H54 (cell line): ENCODE measurements at regions not wholly inside any gene's neighbourhood (a gene's known extent, or its start where the extent isn't known, plus 50 kb on each side); places are given as distances from the start of the nearest gene placed in this dataset.

Source experiments
- DNase-seq: peaks from one replicate; pipeline ENCODE4 v3.0.0; 2011; ENCODE audit warnings: low spot score, mixed read lengths; ENCODE audit not compliant: insufficient read length
- FAIRE-seq: peaks from 3 replicates; lab custom pipeline; 2011; peaks lifted over from hg19 to GRCh38; lab: Jason Lieb, UNC
- POLR2A ChIP-seq: IDR thresholded peaks from 2 replicates; pipeline ENCODE4 v1.6.1; 2011; ENCODE audit warnings: low read depth, mild to moderate bottlenecking, low read length

DNA sequence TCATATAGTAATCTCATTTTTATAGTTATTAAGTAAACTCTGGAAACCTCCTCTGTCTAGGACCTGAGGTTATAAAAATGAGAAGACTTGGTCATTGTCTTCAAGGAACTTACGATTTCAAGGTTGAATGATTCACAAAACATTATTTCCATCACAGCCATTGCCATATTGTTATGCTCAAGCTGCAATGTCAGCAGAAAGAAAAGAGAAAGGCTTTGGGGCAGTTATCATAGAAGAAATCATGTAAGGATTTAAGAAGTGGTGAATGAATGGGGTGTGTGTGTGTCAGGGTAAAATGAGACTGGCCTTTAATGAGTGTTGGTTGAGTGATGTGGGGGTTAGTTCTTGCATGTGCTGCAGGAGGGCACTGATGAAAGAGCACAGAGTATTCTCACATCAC is 346.8 kb downstream of the SQOR start:
- no peak for TF ChIP-seq POLR2A
- DNase-seq, result no peak
- FAIRE-seq, result no peak

DNA sequence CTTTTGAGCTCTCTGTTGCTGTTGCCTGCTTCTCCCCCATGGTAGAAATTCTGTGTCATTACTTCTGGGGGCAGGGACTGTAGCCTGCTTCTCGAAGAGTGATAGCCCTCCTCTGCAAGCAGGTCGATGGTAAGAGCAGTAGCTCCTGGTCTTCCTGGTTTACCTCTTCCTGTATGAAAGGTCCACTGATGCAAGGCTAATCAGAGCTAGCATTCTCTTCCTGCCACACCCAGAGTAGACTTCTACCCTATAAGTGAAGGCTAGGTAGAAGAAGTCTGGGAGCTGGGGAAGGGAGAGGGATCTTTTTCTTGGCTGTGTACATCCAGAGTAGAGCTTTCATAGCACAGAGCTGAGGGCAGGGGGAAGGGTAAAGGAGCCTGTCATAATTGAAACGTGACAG is 357.0 kb downstream of the SQOR start:
- FAIRE-seq (no peak), DNase-seq (no peak)
- no peak for TF ChIP-seq POLR2A

DNA sequence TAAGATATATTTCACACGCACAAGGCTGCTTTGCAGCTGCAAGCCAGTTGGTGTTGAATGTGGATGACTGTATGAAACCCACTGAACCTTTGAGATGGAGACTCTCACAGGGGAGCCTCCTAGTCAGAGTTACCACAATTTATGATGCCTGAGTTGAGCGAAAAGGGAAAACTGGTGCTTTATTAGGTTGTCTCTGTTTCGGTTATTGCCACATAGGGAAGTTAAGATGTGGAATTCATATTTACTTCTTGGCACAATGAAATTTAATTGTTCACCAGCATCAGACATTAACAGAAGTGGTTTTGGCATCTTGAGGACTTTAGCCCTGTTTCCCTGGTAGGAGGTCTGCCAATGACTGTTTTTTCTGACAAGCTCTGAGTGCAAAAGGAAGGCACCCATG is 358.2 kb downstream of the SQOR start:
- DNase-seq, result no peak
- no peak for TF ChIP-seq POLR2A
- FAIRE-seq, result no peak

GRCh38 chr15:45993508-45993907 is 358.7 kb downstream of the SQOR start:
- DNase-seq (no peak), FAIRE-seq (no peak)
- TF ChIP-seq POLR2A, result no peak

- TF ChIP-seq POLR2A, result no peak
- DNase-seq (no peak), FAIRE-seq (no peak)
Measured at GRCh38 chr15:45995800-45996199, 361.0 kb downstream of the SQOR start.

GRCh38 chr15:46014532-46014931 is 379.7 kb downstream of the SQOR start:
- TF ChIP-seq POLR2A, result no peak
- FAIRE-seq, result no peak
- no peak for DNase-seq

DNA sequence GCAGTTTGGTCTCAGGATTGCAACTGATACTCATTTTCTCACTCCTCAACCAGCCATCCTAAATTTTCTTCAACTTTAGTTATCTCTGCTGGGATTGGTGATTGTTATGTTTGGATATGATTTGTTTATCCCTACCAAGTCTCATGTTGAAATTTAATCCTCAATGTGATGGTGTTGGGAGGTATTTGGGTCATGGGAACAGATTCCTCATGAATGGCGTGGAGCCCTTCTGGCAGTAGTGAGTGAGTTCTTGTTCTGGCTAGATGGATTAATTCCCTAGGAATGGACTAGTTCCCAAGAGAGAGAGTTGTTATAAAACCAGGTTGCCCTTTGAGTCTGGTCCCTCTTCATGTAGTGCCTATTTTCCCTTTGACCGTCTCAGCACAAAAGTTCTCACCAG is 399.9 kb downstream of the SQOR start:
- no peak for TF ChIP-seq POLR2A
- FAIRE-seq, result no peak
- DNase-seq, result no peak

GRCh38 chr15:46039703-46040102 is 404.9 kb downstream of the SQOR start:
- no peak for FAIRE-seq
- no peak for TF ChIP-seq POLR2A
- no peak for DNase-seq

- DNase-seq, result no peak
- TF ChIP-seq POLR2A, result no peak
- no peak for FAIRE-seq
Measured at GRCh38 chr15:46041905-46042304, 407.1 kb downstream of the SQOR start.

DNA sequence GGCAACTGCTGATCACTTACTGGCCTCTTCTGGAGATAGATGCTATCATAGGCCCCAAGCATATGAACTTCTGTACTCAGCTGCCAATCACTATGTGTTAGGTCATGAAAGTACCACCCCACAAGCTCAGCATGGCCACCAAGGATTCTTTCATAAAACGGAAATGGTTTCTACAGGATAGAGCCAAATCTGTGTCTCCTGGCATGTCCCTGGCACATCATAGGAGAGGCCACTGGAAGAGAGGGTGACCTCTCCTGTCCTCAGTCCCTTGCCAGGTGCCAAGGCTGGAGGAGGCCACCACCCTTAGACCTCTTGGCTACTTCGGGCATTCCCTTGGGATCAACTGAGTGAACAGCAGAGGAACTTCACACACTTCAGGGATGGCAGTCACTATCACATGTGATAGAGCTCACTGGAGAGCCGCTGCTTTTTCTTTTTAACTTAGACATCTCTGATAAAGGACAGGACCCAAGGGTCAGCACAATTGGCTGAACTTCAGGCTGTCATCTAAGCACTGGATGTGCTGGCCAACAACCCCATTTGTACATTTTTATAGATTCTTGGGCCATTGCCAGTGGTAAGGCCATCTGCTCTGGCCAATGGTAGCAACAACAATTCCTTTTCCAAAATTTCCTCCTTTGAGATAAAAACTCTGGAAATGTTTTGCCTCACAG is 425.2 kb downstream of the SQOR start:
- DNase-seq (no peak), FAIRE-seq (no peak)
- no peak for TF ChIP-seq POLR2A

GRCh38 chr15:46061002-46061401 is 426.2 kb downstream of the SQOR start:
- FAIRE-seq, result no peak
- DNase-seq, result no peak
- no peak for TF ChIP-seq POLR2A

DNA sequence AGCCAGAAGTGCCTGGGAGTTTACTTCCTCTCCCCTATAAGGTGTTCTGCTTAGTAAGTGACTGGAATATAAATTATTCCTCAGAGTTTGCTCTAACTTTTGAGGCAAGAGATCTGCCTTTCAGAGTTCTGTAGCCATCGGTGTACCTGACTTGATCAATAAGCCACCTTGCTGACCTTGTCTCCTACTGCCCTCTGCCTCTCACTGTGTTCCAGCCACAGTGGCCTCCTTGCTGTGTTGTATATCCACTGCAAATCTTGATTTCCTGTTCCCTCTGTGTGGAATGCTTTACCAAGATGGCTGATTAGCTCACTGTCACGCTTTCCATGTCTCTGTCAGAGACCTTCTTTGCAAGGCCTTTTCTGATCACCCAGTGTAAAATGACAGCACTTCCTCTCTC is 442.4 kb downstream of the SQOR start:
- DNase-seq, result no peak
- no peak for TF ChIP-seq POLR2A
- FAIRE-seq, result no peak

- DNase-seq (no peak), FAIRE-seq (no peak)
Measured at GRCh38 chr15:46079046-46079445, 444.2 kb downstream of the SQOR start.

DNA sequence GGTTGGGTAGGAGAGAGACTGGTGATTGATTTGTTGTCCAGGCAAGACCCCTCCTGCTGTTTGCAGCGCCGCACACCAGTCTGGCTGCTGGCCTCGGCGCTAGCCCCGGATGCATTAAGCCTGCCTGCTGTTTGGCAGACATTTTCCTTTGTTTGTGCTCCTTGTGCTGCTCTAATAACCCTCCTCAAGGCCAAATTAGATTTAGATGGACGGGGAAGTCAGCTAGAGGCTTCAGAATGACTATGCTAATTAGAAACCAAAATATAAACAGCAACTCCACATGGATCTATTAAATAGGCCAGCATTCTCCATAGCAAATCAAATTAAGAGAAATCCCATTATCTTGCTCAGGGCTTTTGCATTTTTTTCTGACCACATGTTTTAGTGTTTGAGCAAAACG is 445.2 kb downstream of the SQOR start:
- TF ChIP-seq POLR2A, result no peak
- no peak for DNase-seq

More at GRCh38 chr15:46079046-46079445, 444.2 kb downstream of the SQOR start:
- no peak for TF ChIP-seq POLR2A

DNA sequence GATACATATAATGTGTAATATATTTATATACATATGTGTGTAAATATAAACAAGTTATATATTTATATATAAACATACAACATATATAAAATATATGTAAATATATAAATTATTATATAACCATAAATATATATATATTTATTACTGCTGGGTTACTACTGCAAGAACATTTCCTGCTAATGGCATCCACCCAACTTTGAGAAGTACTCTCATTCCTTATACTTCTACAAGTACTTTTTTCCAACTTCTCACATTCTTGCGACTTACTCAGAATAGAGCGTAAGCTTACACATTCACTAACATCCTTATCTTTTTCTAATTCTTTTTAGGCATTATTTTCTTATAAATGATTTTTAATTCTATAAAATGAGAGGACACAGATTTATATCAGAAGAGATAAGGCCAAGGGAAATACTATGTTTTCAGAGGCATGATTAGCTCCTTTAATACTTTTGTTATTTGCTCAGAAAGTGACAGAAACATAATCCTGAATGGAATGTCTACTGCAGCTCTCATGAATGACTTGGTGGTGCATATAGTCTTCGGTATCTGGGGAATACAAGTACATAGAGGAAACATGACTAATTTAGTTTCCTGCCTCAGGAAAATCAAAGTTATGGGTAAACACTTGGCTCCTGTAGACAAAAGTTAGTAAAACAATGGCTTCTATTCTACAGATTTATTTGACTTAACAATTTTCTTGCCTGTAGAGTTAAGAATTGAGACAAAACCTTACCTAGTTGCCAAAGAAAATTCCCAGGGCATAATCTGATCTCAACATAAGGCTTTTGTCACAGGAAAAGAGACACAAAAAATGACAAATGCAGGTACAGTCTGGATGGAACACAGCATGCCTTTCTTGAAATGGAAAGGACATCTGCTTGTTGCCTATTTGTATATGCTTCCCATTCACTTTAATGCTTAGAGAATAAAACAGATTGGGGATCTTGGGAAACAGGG is 453.9 kb downstream of the SQOR start:
- DNase-seq, result no peak
- no peak for FAIRE-seq
- no peak for TF ChIP-seq POLR2A

More for the DNA sequence above, 445.2 kb downstream of the SQOR start:
- FAIRE-seq, result no peak
